Adrenal gland (tissue), 5 donors: ENCODE measurements at regions not wholly inside any gene's neighbourhood (a gene's known extent, or its start where the extent isn't known, plus 50 kb on each side); places are given as distances from the start of the nearest gene placed in this dataset.

Experiments used
- POLR2A ChIP-seq, 2 donors: fragments of 450-650 bp; IDR thresholded peaks; one replicate each; pipeline ENCODE4 v1.6.1; 2017; ENCODE audit warnings: antibody characterized with exemption in 2 of 2, mild to moderate bottlenecking in 2 of 2, moderate library complexity in 1 of 2
- TF ChIP-seq, protein P1 (sequence below), 6 experiments: fragments of 450-650 bp in 4 of 6; fragments of 200-600 bp in 2 of 6; sonication (generic) in 1 of 6; IDR thresholded peaks; 1 replicate in 5 of 6; 2 replicates in 1 of 6; pipeline versions ENCODE4 v1.5.1 to v1.8.0; 2016 to 2021; ENCODE audit warnings: antibody characterized with exemption in 6 of 6, mild to moderate bottlenecking in 2 of 6, moderate library complexity in 1 of 6
- donor health status: DM: no; HTN: no; CAD: no.

GRCh38 chr7:24049296-24049695, 234.7 kb upstream of the NPY start:
- no peak for TF ChIP-seq POLR2A (IDR thresholded peaks at IDR 0.05)
- TF ChIP-seq, protein P1, sequence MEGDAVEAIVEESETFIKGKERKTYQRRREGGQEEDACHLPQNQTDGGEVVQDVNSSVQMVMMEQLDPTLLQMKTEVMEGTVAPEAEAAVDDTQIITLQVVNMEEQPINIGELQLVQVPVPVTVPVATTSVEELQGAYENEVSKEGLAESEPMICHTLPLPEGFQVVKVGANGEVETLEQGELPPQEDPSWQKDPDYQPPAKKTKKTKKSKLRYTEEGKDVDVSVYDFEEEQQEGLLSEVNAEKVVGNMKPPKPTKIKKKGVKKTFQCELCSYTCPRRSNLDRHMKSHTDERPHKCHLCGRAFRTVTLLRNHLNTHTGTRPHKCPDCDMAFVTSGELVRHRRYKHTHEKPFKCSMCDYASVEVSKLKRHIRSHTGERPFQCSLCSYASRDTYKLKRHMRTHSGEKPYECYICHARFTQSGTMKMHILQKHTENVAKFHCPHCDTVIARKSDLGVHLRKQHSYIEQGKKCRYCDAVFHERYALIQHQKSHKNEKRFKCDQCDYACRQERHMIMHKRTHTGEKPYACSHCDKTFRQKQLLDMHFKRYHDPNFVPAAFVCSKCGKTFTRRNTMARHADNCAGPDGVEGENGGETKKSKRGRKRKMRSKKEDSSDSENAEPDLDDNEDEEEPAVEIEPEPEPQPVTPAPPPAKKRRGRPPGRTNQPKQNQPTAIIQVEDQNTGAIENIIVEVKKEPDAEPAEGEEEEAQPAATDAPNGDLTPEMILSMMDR (IDR thresholded peaks at IDR 0.05), result no peak
